ENCODE measurements at regions not wholly inside any gene's neighbourhood (a gene's known extent, or its start where the extent isn't known, plus 50 kb on each side); places are given as distances from the start of the nearest gene placed in this dataset.
"Not testable (repeated sequence)": the region's sequence is repeated elsewhere in the genome, so short reads cannot be mapped to it uniquely, and the experiment has no call there.

DNA sequence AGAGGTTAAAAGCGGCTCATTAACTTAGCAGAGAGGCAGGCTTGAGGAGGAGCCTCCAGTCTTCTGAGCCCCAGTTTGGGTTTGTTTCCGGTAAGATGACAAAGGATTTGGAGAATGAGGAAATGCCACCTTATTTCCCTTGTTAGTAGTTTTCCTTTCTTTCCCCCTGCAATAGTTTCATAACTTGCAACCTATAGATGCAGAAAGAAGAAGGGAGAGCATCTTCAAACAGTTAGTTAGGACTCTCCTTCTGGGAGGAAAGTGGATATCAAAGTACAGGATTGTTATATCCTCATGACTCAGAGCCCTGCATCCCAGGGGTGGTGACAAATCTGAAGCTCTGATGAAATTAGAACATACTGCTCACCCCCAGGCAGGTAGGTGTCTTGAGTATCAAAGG lies 180.7 kb upstream of the SLC38A2 start:
- TF ChIP-seq, protein P1, sequence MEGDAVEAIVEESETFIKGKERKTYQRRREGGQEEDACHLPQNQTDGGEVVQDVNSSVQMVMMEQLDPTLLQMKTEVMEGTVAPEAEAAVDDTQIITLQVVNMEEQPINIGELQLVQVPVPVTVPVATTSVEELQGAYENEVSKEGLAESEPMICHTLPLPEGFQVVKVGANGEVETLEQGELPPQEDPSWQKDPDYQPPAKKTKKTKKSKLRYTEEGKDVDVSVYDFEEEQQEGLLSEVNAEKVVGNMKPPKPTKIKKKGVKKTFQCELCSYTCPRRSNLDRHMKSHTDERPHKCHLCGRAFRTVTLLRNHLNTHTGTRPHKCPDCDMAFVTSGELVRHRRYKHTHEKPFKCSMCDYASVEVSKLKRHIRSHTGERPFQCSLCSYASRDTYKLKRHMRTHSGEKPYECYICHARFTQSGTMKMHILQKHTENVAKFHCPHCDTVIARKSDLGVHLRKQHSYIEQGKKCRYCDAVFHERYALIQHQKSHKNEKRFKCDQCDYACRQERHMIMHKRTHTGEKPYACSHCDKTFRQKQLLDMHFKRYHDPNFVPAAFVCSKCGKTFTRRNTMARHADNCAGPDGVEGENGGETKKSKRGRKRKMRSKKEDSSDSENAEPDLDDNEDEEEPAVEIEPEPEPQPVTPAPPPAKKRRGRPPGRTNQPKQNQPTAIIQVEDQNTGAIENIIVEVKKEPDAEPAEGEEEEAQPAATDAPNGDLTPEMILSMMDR (IDR thresholded peaks at IDR 0.05): no peak
- no peak for TF ChIP-seq ZFX (IDR thresholded peaks at IDR 0.05; ENCODE audit: borderline replicate concordance)
- H3K27ac ChIP-seq: no peak overlapping the region

DNA sequence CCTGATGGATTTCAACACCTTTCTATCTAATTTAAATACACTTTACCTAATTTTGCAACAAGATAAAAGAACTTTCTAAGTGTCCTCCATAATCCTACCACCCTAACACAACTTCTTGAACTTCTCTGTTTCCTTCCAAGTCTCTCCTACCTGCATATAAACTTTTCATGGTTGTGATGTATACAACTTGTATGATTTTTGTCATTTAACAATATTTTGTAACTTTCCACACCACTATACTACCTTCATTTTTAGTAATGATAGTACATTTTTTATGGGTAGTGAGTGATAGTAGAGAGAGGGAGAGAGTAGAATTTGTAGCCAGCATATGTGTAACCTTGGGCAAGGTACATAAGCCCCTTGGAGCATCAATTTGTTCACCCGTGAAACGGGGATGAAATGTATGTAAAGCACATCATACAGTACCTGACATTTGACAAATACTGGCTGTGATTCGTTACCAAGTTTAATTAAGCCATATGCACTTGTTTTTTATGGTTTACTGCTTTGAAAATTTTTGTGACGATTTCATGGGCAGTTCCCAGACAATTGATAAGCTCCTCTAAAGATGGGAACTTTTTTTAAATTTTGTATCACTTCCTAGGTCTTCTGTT lies 177.8 kb upstream of the SLC38A2 start:
- no peak for TF ChIP-seq ZFX (IDR thresholded peaks at IDR 0.05; ENCODE audit: borderline replicate concordance)
- TF ChIP-seq, protein P1 (IDR thresholded peaks at IDR 0.05): no peak
- no peak overlapping the region for H3K27ac ChIP-seq

DNA sequence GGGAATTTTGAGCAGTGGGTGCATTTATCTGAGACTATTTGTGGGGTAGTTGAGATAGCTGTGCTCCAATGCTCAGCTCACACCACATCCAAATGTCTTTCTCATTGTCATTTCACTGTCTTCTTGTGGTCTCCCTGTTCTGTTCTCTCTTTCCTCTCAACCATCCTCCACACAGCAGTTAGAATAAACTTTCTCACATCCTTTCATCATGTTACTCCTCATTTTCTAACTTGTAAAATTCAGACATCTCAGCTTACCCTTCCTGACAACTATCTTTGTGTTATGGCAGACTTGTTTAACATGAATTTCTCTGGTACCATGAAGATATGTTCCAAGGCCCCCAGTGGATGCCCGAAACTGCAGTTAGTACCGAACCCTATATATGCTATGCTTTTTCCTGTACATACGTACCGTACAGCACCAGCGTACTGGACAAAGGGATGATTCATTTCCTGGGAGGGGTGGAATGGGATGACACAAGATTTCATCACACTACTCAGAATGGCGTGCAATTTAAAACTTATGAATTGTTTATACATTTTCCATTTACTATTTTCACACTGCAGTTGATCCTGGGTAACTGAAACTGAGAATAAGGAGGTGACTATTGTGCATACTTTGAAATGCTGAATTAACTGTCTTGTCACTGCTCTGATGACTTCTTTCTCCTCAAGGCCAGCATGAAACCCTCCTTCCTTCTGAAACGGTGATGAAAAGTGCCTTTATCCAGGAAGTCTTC lies 177.1 kb upstream of the SLC38A2 start:
- no peak overlapping the region for H3K27ac ChIP-seq
- TF ChIP-seq, protein P1 (IDR thresholded peaks at IDR 0.05): no peak
- TF ChIP-seq ZFX (IDR thresholded peaks at IDR 0.05; ENCODE audit: borderline replicate concordance): no peak

DNA sequence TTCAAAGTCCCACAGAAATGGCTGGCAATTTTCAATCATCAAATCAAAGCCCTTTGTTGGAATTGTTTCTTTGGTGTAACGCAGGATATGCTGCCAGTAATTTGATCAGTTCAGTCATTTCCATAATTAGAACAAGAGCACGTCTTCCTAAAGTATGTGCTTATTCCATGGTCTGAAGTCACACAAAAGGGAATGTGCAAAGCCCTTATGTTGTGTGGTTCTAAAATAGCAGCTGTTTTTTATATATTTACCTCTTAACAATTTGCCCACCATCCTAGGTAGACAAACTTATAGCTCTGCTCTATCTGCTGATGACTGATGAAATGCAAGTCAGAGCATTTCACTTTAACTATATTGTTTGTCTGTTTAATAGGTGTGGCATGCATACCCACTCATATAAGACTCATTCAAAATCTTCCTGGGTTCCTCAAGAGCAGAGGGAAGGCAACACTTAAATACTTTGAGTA lies 176.1 kb upstream of the SLC38A2 start:
- TF ChIP-seq, protein P1 (IDR thresholded peaks at IDR 0.05): no peak
- no peak overlapping the region for H3K27ac ChIP-seq

DNA sequence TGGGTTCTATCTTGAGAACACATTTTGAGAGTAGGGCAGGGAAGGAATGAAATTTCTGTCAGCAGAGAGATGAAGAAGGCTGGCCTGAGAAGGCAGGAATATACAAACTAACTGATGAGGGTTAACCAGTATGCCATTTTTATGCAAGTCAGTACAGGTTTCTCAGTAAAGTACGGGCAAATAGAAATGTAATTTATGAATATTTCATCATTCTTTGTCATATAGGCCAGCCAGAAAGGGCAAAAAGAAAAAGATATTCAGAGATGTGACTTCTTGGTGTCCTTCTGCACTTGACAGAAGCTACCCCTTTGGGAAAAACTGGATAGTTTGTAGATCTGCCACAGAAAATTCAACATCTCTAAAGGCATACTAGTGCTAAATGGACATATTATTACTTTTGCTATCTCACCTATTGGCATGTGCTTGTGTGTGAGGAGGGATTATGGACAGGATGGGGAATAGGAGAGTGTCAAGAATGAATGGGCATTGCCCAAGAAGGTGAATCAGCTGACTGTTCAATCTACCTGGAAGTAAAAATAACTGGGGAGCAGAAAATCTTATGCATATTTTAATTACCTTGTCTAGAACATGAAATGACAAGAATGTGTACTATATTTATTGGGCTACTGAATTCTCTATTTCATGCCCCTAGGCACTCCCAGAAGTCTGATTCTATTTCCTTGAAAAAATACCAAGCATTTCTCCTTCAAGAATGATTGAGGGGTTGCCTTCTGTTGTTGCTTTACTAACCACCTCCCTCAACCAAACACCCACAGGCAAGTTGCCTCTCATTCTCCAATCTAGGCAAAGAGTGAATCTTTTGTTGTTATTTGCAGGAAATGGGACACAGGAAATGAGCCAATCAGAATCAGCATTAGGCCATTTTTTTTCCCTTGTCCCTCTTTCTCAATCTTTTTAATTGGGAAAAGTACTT lies 175.1 kb upstream of the SLC38A2 start:
- H3K27ac ChIP-seq: no peak overlapping the region
- no peak for TF ChIP-seq ZFX (IDR thresholded peaks at IDR 0.05; ENCODE audit: borderline replicate concordance)
- TF ChIP-seq, protein P1 (IDR thresholded peaks at IDR 0.05): no peak

DNA sequence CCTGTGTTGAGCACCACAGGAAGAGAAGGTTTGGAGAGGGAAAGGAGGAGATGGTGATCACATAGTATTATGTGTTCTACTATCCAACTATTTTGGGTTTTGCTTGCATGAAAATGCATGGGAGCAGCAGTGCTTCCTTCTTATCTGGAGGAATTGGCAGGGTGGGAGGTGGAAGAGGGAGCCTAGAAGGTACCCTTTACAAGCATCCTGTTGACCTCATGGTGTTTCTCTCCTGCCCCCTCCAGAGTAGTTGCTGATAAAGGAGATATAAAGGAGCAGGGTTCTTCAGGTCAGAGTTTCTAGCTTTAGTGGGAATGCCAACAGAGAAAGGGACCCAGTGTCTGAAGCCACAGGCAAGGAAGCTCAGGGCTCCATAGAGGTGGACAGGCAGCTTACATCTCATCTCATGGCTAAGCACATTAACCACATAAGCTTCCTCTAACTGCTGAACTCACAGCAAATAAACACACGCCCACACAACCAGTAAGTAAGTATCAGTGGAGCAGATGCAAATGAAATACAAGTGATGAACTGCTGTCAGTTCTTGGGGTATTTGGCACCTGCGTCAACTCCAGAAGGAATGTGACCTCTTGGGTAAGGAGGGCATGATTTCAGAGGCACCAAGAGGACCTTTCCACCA lies 174.2 kb upstream of the SLC38A2 start:
- TF ChIP-seq, protein P1 (IDR thresholded peaks at IDR 0.05): no peak
- no peak for TF ChIP-seq ZFX (IDR thresholded peaks at IDR 0.05; ENCODE audit: borderline replicate concordance)
- no peak overlapping the region for H3K27ac ChIP-seq

DNA sequence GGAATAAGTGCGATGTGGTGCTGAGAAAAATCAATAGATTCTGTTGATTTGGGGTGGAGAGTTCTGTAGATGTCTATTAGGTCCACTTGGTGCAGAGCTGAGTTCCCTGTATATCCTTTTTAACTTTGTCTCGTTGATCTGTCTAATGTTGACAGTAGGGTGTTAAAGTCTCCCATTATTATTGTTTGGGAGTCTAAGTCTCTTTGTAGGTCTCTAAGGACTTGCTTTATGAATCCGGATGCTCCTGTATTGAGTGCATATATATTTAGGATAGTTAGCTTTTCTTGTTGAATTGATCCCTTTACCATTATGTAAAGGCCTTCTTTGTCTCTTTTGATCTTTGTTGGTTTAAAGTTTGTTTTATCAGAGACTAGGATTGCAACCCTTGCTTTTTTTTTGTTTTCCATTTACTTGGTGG lies 170.8 kb upstream of the SLC38A2 start:
- H3K27ac ChIP-seq: not testable (repeated sequence)
